AG10803 (cell line): ENCODE measurements at regions not wholly inside any gene's neighbourhood (a gene's known extent, or its start where the extent isn't known, plus 50 kb on each side); places are given as distances from the start of the nearest gene placed in this dataset.

Experiments
- DNase-seq: peaks from one replicate; pipeline ENCODE4 v3.0.0; 2010; ENCODE audit warnings: low read depth
- H3K4me3 ChIP-seq: 2 replicates; pipeline ENCODE4 v1.5.1; 2011; ENCODE audit warnings: mild to moderate bottlenecking, low read length, control low read depth
- CTCF ChIP-seq: conservative IDR thresholded peaks from 2 replicates; pipeline ENCODE4 v1.5.1; 2011; ENCODE audit warnings: mild to moderate bottlenecking, low read length, control low read depth, inconsistent platforms

GRCh38 chr21:43274946-43275310 lies 106.1 kb downstream of the CRYAA start:
- H3K4me3 ChIP-seq, result no peak overlapping the region
- no peak for TF ChIP-seq CTCF
- no peak for DNase-seq

- DNase-seq, result no peak
- H3K4me3 ChIP-seq, result no peak overlapping the region
- TF ChIP-seq CTCF, result no peak
These were observed 105.5 kb downstream of the CRYAA start for GRCh38 chr21:43274022-43274945.

GRCh38 chr21:43273708-43274021 lies 104.9 kb downstream of the CRYAA start:
- no peak for TF ChIP-seq CTCF
- DNase-seq, result no peak
- no peak overlapping the region for H3K4me3 ChIP-seq

- TF ChIP-seq CTCF, result no peak
- no peak for DNase-seq
- H3K4me3 ChIP-seq, result no peak overlapping the region
These were observed 104.4 kb downstream of the CRYAA start for GRCh38 chr21:43273016-43273707.

GRCh38 chr21:43272591-43272990 lies 103.8 kb downstream of the CRYAA start:
- no peak for TF ChIP-seq CTCF
- no peak for DNase-seq
- H3K4me3 ChIP-seq, result no peak overlapping the region

GRCh38 chr21:43271452-43272020 lies 102.7 kb downstream of the CRYAA start:
- TF ChIP-seq CTCF, result no peak
- H3K4me3 ChIP-seq, result no peak overlapping the region

More at GRCh38 chr21:43271452-43272020, 102.7 kb downstream of the CRYAA start:
- DNase-seq, result no peak
